H1 (cell line): ENCODE measurements at regions not wholly inside any gene's neighbourhood (a gene's known extent, or its start where the extent isn't known, plus 50 kb on each side); places are given as distances from the start of the nearest gene placed in this dataset.

Source experiments
- CTCF ChIA-PET: fragments of 300-600 bp; sonication (Branson Sonifier 250); formaldehyde crosslinking; loops from one replicate; lab custom pipeline; 2021; ENCODE audit not compliant: partially characterized antibody; lab: Charles Lee
- POLR2A ChIA-PET: fragments of 300-600 bp; sonication (Branson Sonifier 250); formaldehyde crosslinking; loops from one replicate; lab custom pipeline; 2021; ENCODE audit warnings: inconsistent platforms; ENCODE audit not compliant: partially characterized antibody; lab: Charles Lee
- DNase-seq, 2 experiments: peaks; one replicate each; pipeline versions ENCODE4 v3.0.0 to v3.0.0-alpha.2; 2010 to 2022; ENCODE audit warnings: low spot score in 2 of 2, low read depth in 1 of 2, mixed read lengths in 1 of 2
- FAIRE-seq: peaks from 2 replicates; lab custom pipeline; 2011; peaks lifted over from hg19 to GRCh38; lab: Jason Lieb, UNC
- H2AFZ ChIP-seq: 2 replicates; pipeline ENCODE4 v1.8.1; 2012; ENCODE audit warnings: low read length, inconsistent platforms
- H2AK5ac ChIP-seq: 2 replicates; pipeline ENCODE4 v1.6.1; 2013; ENCODE audit warnings: low read depth, low read length
- H2BK120ac ChIP-seq: replicated peaks from 2 replicates; pipeline ENCODE3; 2013; ENCODE audit warnings: low read depth, low read length, inconsistent platforms
- H2BK12ac ChIP-seq: 2 replicates; pipeline ENCODE4 v1.6.1; 2013; ENCODE audit warnings: low read depth, low read length
- H2BK15ac ChIP-seq: 2 replicates; pipeline ENCODE4 v1.6.1; 2013; ENCODE audit warnings: low read length
- H2BK20ac ChIP-seq: 2 replicates; pipeline ENCODE4 v1.6.1; 2013; ENCODE audit warnings: low read length
- H2BK5ac ChIP-seq: 2 replicates; pipeline ENCODE4 v1.6.1; 2013; ENCODE audit warnings: low read depth, low read length
- H3K14ac ChIP-seq: 2 replicates; pipeline ENCODE4 v1.6.1; 2013; ENCODE audit warnings: inconsistent platforms; ENCODE audit not compliant: insufficient read length
- H3K18ac ChIP-seq: 2 replicates; pipeline ENCODE4 v1.6.1; 2013; ENCODE audit warnings: low read length; ENCODE audit errors: extremely low read depth
- H3K23ac ChIP-seq: 2 replicates; pipeline ENCODE4 v1.6.1; 2013; ENCODE audit warnings: inconsistent platforms; ENCODE audit not compliant: insufficient read length
- H3K23me2 ChIP-seq: 2 replicates; pipeline ENCODE4 v1.6.1; 2013; ENCODE audit warnings: low read depth, low read length
- H3K27ac ChIP-seq: 2 replicates; pipeline ENCODE4 v1.6.1; 2011; ENCODE audit warnings: low read depth, low read length, inconsistent platforms
- H3K27me3 ChIP-seq, 4 experiments: replicated peaks in 1 of 4; 1 replicate in 1 of 4; 2 replicates in 3 of 4; pipeline versions ENCODE4 v1.6.1 to v1.8.1; 2011 to 2013; ENCODE audit warnings: low read length in 3 of 4, mild to moderate bottlenecking in 3 of 4, inconsistent platforms in 2 of 4, mixed read lengths in 2 of 4, moderate library complexity in 1 of 4; ENCODE audit not compliant: control insufficient read depth in 3 of 4, insufficient read depth in 3 of 4; ENCODE audit errors: extremely low read depth in 1 of 4
- H3K36me3 ChIP-seq, 4 experiments: 2 replicates each; pipeline versions ENCODE4 v1.6.1 to v1.8.1; 2011 to 2013; ENCODE audit warnings: mild to moderate bottlenecking in 4 of 4, low read length in 3 of 4, moderate library complexity in 2 of 4, control low read depth in 1 of 4, inconsistent platforms in 1 of 4; ENCODE audit not compliant: insufficient read depth in 4 of 4, control insufficient read depth in 2 of 4
- H3K4ac ChIP-seq: replicated peaks from 2 replicates; pipeline ENCODE3; 2013; ENCODE audit warnings: low read length, low read depth, mixed read lengths, inconsistent platforms; ENCODE audit not compliant: insufficient read length
- H3K4me1 ChIP-seq, 4 experiments: replicated peaks in 1 of 4; 1 replicate in 1 of 4; 2 replicates in 3 of 4; pipeline versions ENCODE4 v1.6.1 to v1.8.1; 2011 to 2013; ENCODE audit warnings: low read length in 3 of 4, inconsistent platforms in 2 of 4, mixed read lengths in 1 of 4; ENCODE audit not compliant: insufficient read depth in 4 of 4, control insufficient read depth in 3 of 4
- H3K4me2 ChIP-seq, 2 experiments: 2 replicates each; pipeline versions ENCODE4 v1.6.1 to v1.8.1; 2011 to 2013; ENCODE audit warnings: low read depth in 2 of 2, low read length in 2 of 2, control low read depth in 1 of 2, inconsistent platforms in 1 of 2, mild to moderate bottlenecking in 1 of 2; ENCODE audit not compliant: insufficient read depth in 1 of 2
- H3K4me3 ChIP-seq, 4 experiments: fragments of 200-600, 300-600 bp in 1 of 4; sonication (generic), shearing (Covaris generic), sonication (Bioruptor Twin) in 1 of 4; 2 replicates each; pipeline versions ENCODE4 v1.5.1 to v1.8.1; 2011 to 2016; ENCODE audit warnings: low read length in 4 of 4, low read depth in 3 of 4, control low read depth in 2 of 4, inconsistent platforms in 2 of 4, mild to moderate bottlenecking in 2 of 4, mixed read lengths in 1 of 4, moderate library complexity in 1 of 4; ENCODE audit not compliant: insufficient read depth in 2 of 4; ENCODE audit errors: extremely low read depth in 1 of 4
- H3K56ac ChIP-seq: replicated peaks from 2 replicates; pipeline ENCODE3; 2013; ENCODE audit warnings: low read depth, mild to moderate bottlenecking, mixed read lengths, low read length, inconsistent platforms; ENCODE audit not compliant: insufficient read length
- H3K79me1 ChIP-seq: 2 replicates; pipeline ENCODE4 v1.6.1; 2013; ENCODE audit warnings: low read depth, low read length, control low read depth
- H3K79me2 ChIP-seq, 2 experiments: 2 replicates each; pipeline versions ENCODE4 v1.6.1 to v1.8.1; 2012 to 2013; ENCODE audit warnings: low read length in 2 of 2, mild to moderate bottlenecking in 2 of 2, inconsistent platforms in 1 of 2; ENCODE audit not compliant: insufficient read depth in 2 of 2, control insufficient read depth in 1 of 2
- H3K9ac ChIP-seq, 4 experiments: replicated peaks in 1 of 4; 1 replicate in 1 of 4; 2 replicates in 3 of 4; pipeline versions ENCODE4 v1.6.1 to v1.8.1; 2011 to 2013; ENCODE audit warnings: low read depth in 3 of 4, low read length in 3 of 4, control low read depth in 2 of 4, mild to moderate bottlenecking in 2 of 4, moderate library complexity in 2 of 4, inconsistent platforms in 1 of 4; ENCODE audit errors: extremely low read depth in 1 of 4
- H3K9me3 ChIP-seq, 2 experiments: 2 replicates each; pipeline versions ENCODE4 v1.6.1 to v1.8.1; 2012 to 2013; ENCODE audit warnings: mild to moderate bottlenecking in 2 of 2, moderate library complexity in 2 of 2, control low read depth in 1 of 2, inconsistent platforms in 1 of 2, low read depth in 1 of 2, low read length in 1 of 2, mixed read lengths in 1 of 2; ENCODE audit not compliant: insufficient read depth in 2 of 2
- H4K20me1 ChIP-seq, 2 experiments: replicated peaks in 1 of 2; 2 replicates each; pipeline versions ENCODE3 to v1.8.1; 2011 to 2013; ENCODE audit warnings: inconsistent platforms in 2 of 2, low read length in 2 of 2, mild to moderate bottlenecking in 1 of 2; ENCODE audit not compliant: insufficient read depth in 2 of 2, control insufficient read depth in 1 of 2
- H4K5ac ChIP-seq: 2 replicates; pipeline ENCODE4 v1.6.1; 2013; ENCODE audit warnings: low read length, low read depth, mixed read lengths, inconsistent platforms; ENCODE audit not compliant: insufficient read length
- H4K8ac ChIP-seq: 2 replicates; pipeline ENCODE4 v1.8.0; 2013; ENCODE audit warnings: mild to moderate bottlenecking, moderate library complexity, low read length, inconsistent platforms; ENCODE audit not compliant: insufficient read depth; ENCODE audit errors: extremely low read depth
- H4K91ac ChIP-seq: replicated peaks from 2 replicates; pipeline ENCODE3; 2013; ENCODE audit warnings: low read length, mixed read lengths, inconsistent platforms; ENCODE audit not compliant: insufficient read length
- POU5F1 ChIP-seq: IDR thresholded peaks from 2 replicates; pipeline ENCODE4 v1.6.1; 2011; ENCODE audit warnings: low read depth, mild to moderate bottlenecking, low read length, moderate library complexity
- SIX5 ChIP-seq: IDR thresholded peaks from 2 replicates; pipeline ENCODE4 v1.6.1; 2011; ENCODE audit warnings: mild to moderate bottlenecking, low read depth, low read length
- WGBS, 2 experiments: shearing (Covaris generic) in 1 of 2; methylation state at CpG; one replicate each; pipeline versions ENCODE4 v1.1.6 to v1.1.7; 2013 to 2015; ENCODE audit warnings: low lambda C conversion rate in 2 of 2, mixed read lengths in 2 of 2, inconsistent platforms in 1 of 2, low coverage in 1 of 2, missing lambda C conversion rate in 1 of 2; ENCODE audit not compliant: insufficient replicate concordance in 2 of 2, insufficient coverage in 1 of 2, insufficient read length in 1 of 2; ENCODE audit errors: extremely low coverage in 1 of 2, missing lambda C conversion rate in 1 of 2; 5-methylcytosine and 5-hydroxymethylcytosine counted together

- no peak overlapping the region for H2AK5ac ChIP-seq
- no peak overlapping the region for H3K9ac ChIP-seq
- WGBS, 2 experiments = 82% methylated on average over 3 of the region's 3 CpGs; no CpG with 5 or more reads in 1 of the 2 experiments
- H3K23me2 ChIP-seq = no peaks in the 10 kb centered on the region; the same call in 1 of the 2 replicates
- TF ChIP-seq POU5F1 (no peak), SIX5 (no peak)
- H2BK120ac ChIP-seq = no peak overlapping the region
- no peaks in the 10 kb centered on the region for H3K79me1 ChIP-seq
- H2AFZ ChIP-seq = no peak overlapping the region
- no peak overlapping the region for H2BK15ac ChIP-seq
- no peaks in the 10 kb centered on the region for H3K9me3 ChIP-seq
- H3K79me2 ChIP-seq = no peaks in the 10 kb centered on the region
- ChIA-PET POLR2A (no interaction called here), CTCF (interaction anchor here (0.5 to 0.8 kb wide), 2 partner anchors 35 to 207 kb away, joined by 4 read pairs; no protein-coding TSS in a partner anchor)
- H3K4me1 ChIP-seq = peaks cover 0 to 3% (median 0%) of the 10 kb centered on the region in 4 experiments; a peak in 3 of 7 replicates
- no peak overlapping the region for H4K91ac ChIP-seq
- H3K4me2 ChIP-seq = no peak overlapping the region
- no peak overlapping the region for H3K27ac ChIP-seq
- no peak overlapping the region for H4K5ac ChIP-seq
- no peak overlapping the region for H2BK12ac ChIP-seq
- H3K14ac ChIP-seq = no peak overlapping the region
- H3K4me3 ChIP-seq = no peak overlapping the region
- H2BK20ac ChIP-seq = no peak overlapping the region
- no peak overlapping the region for H2BK5ac ChIP-seq
- no peak overlapping the region for H3K18ac ChIP-seq
- FAIRE-seq = no peak
- no peaks in the 10 kb centered on the region for H4K20me1 ChIP-seq
- H4K8ac ChIP-seq = no peak overlapping the region
- no peak overlapping the region for H3K56ac ChIP-seq
- H3K23ac ChIP-seq = no peak overlapping the region
- no peak for DNase-seq
- no peaks in the 10 kb centered on the region for H3K27me3 ChIP-seq
- no peaks in the 10 kb centered on the region for H3K36me3 ChIP-seq
- no peak overlapping the region for H3K4ac ChIP-seq
Observed at GRCh38 chr2:78896536-78896935, 129.0 kb upstream of the REG3G start.
